ENCODE measurements at regions not wholly inside any gene's neighbourhood (a gene's known extent, or its start where the extent isn't known, plus 50 kb on each side); places are given as distances from the start of the nearest gene placed in this dataset.

GRCh38 chr5:123949043-123949804 is 437.2 kb downstream of the CSNK1G3 start:
- TF ChIP-seq ZNF146 (tag by site-specific recombination; IDR thresholded peaks at IDR 0.05) (no peak), CTCF (tag by site-specific recombination; IDR thresholded peaks at IDR 0.05) (no peak)

All from HEK293 (cell line).